SK-N-SH treated with all-trans-retinoic acid at 6 μM for 48 hours (cell line): ENCODE measurements at regions not wholly inside any gene's neighbourhood (a gene's known extent, or its start where the extent isn't known, plus 50 kb on each side); places are given as distances from the start of the nearest gene placed in this dataset.

Experiments used
- ATAC-seq: fragments of 200-7000 bp; cut with Tn5 transposase; 3 replicates; pipeline ENCODE4 v1.9.1; 2020; ENCODE audit warnings: mild to moderate bottlenecking, moderate library complexity
- ARNTL ChIP-seq: fragments of 450-650 bp; formaldehyde crosslinking; IDR thresholded peaks from 2 replicates; pipeline ENCODE4 v1.5.0; 2020; ENCODE audit warnings: low read depth, mild to moderate bottlenecking, moderate library complexity, borderline replicate concordance
- CSDC2 ChIP-seq: fragments of 250-450 bp; sonication (Bioruptor Pico); IDR thresholded peaks from 2 replicates; pipeline ENCODE4 v1.5.0; 2020; ENCODE audit warnings: mild to moderate bottlenecking, moderate library complexity
- ESRRG ChIP-seq: fragments of 250-450 bp; sonication (Bioruptor Pico); IDR thresholded peaks from 2 replicates; pipeline ENCODE4 v1.6.1; 2021; ENCODE audit warnings: mild to moderate bottlenecking
- GLIS3 ChIP-seq: fragments of 250-450 bp; sonication (Bioruptor Pico); IDR thresholded peaks from 2 replicates; pipeline ENCODE4 v1.5.0; 2020; ENCODE audit warnings: mild to moderate bottlenecking, moderate library complexity
- PPARA ChIP-seq: fragments of 250-450 bp; sonication (Bioruptor Pico); IDR thresholded peaks from 2 replicates; pipeline ENCODE4 v1.5.0; 2020; ENCODE audit warnings: mild to moderate bottlenecking, borderline replicate concordance
- RARB ChIP-seq: fragments of 250-450 bp; sonication (Bioruptor Pico); IDR thresholded peaks from 2 replicates; pipeline ENCODE4 v1.8.0; 2021; ENCODE audit warnings: mild to moderate bottlenecking, moderate library complexity
- SNAI2 ChIP-seq: fragments of 250-450 bp; sonication (Bioruptor Pico); IDR thresholded peaks from 2 replicates; pipeline ENCODE4 v1.5.0; 2020; ENCODE audit warnings: mild to moderate bottlenecking, moderate library complexity
- TCF4 ChIP-seq: fragments of 250-450 bp; sonication (Bioruptor Pico); IDR thresholded peaks from 2 replicates; pipeline ENCODE4 v1.8.0; 2021; ENCODE audit warnings: mild to moderate bottlenecking, moderate library complexity, borderline replicate concordance
- TOX ChIP-seq: fragments of 250-450 bp; sonication (Bioruptor Pico); IDR thresholded peaks from 2 replicates; pipeline ENCODE4 v1.8.0; 2021; ENCODE audit warnings: mild to moderate bottlenecking, moderate library complexity, borderline replicate concordance
- ZFP30 ChIP-seq: fragments of 450-650 bp; formaldehyde crosslinking; IDR thresholded peaks from 2 replicates; pipeline ENCODE4 v1.5.0; 2022; ENCODE audit warnings: mild to moderate bottlenecking, moderate library complexity
- ZNF8 ChIP-seq: fragments of 450-650 bp; formaldehyde crosslinking; IDR thresholded peaks from 2 replicates; pipeline ENCODE4 v1.5.0; 2020; ENCODE audit warnings: mild to moderate bottlenecking, moderate library complexity
- TF ChIP-seq, protein P1 (sequence below): fragments of 250-450 bp; sonication (Bioruptor Pico); IDR thresholded peaks from 2 replicates; pipeline ENCODE4 v1.8.0; 2021; ENCODE audit warnings: low read depth, mild to moderate bottlenecking, moderate library complexity, borderline replicate concordance
- TF ChIP-seq, protein P2 (sequence below): fragments of 250-450 bp; sonication (Bioruptor Pico); IDR thresholded peaks from 2 replicates; pipeline ENCODE4 v1.8.0; 2020; ENCODE audit warnings: mild to moderate bottlenecking, moderate library complexity, borderline replicate concordance
- TF ChIP-seq, protein P3 (sequence below): fragments of 250-450 bp; sonication (Bioruptor Pico); IDR thresholded peaks from 2 replicates; pipeline ENCODE4 v1.5.0; 2020; ENCODE audit warnings: mild to moderate bottlenecking, moderate library complexity
- TF ChIP-seq, protein P4 (sequence below): fragments of 250-450 bp; sonication (Bioruptor Pico); IDR thresholded peaks from 2 replicates; pipeline ENCODE4 v1.5.1; 2020; ENCODE audit warnings: low read depth, mild to moderate bottlenecking, moderate library complexity

DNA sequence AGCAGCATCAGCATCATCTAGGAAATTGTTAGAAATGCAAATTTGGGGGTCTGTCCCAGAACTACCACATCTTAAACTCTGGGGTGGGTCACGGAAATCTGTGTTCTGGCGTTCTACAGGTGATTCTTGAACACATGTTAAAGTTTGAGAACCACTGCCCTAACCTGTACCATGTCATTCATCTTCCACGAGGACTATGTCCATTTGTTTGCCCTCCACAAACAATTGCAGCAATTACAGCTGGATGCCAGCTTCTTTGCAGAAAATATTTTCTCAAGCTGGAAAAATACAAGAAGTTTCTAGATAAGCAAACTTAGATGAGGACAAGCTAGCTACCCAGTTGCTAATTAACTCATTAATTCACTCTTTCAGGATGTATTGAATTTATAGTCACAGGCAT is 54.1 kb downstream of the MAFB start:
- no peak for TF ChIP-seq RARB (CRISPR knock-in tag)
- TF ChIP-seq ESRRG, result no peak
- TF ChIP-seq, protein P1, sequence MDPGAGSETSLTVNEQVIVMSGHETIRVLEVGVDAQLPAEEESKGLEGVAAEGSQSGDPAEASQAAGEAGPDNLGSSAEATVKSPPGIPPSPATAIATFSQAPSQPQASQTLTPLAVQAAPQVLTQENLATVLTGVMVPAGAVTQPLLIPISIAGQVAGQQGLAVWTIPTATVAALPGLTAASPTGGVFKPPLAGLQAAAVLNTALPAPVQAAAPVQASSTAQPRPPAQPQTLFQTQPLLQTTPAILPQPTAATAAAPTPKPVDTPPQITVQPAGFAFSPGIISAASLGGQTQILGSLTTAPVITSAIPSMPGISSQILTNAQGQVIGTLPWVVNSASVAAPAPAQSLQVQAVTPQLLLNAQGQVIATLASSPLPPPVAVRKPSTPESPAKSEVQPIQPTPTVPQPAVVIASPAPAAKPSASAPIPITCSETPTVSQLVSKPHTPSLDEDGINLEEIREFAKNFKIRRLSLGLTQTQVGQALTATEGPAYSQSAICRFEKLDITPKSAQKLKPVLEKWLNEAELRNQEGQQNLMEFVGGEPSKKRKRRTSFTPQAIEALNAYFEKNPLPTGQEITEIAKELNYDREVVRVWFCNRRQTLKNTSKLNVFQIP (CRISPR knock-in tag), result no peak
- TF ChIP-seq ZNF8 (CRISPR knock-in tag), result no peak
- TF ChIP-seq ZFP30 (CRISPR knock-in tag), result no peak
- TF ChIP-seq TOX (CRISPR knock-in tag), result no peak
- no peak for TF ChIP-seq CSDC2 (CRISPR knock-in tag)
- ATAC-seq, result no peak

DNA sequence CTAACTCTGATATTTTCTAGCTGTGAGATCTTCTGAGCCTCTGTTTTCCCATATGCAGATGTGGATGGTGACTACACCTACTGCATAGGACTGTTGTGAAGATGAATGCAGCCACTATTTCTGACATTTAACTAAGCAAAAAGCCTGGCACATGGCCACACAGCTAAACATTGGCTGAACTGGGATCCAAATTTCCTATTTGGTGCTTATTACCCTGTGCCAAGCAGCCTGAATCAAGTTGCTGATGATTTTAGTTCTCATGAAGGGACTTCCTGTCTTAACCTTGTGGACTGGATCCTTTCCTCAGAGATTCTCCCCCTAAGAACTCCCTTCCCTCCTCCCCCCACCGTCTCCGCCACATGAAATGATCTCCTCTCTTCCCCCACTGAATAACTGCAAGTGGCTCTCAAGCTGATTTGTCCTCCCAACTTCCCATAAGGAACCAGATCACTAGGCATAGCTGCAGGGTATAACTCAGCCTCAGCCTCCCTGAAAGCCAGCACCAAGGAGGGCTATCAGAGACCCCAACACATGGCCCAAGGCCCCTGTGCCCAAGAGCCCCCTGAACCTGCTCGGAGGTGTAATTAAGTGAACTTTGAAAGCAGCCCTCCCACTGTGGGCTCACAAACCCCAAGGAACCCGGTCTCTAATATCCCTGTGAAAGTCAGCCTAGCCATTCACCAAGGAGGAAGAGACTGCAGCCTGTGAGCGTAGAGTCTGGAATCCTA is 55.7 kb downstream of the MAFB start:
- no peak for ATAC-seq

DNA sequence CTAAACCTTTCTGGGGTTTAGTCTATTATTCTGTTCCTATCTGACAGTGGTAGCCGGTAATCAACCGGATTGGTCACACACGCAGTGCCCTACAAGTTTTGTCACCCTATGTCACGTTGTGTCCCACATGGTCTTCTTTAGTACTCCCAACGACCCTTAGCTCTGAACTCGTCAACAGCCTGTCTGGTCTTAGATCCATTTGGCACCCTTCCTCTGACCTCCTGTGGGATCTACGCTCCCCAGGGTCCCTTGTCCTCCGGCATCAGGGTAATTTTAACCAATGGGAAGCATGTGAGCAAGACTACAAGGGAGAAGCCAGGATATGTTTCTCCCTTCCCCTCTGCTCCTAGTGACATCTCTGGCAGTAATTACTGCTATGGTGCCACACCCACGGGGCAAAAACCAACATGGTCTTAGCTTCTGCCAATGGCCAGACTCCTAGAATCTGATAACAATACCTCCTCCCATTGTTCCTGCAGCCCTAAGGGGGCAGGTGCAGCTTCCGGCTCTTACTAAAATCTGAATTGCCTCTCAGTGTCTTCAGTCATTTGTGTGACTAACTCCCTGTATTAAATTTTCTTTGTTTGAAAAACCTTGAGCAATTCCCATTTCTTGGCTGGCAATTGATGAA is 56.6 kb downstream of the MAFB start:
- TF ChIP-seq GLIS3 (CRISPR knock-in tag), result no peak
- ATAC-seq, result no peak

More for the DNA sequence above, 55.7 kb downstream of the MAFB start:
- TF ChIP-seq PPARA (CRISPR knock-in tag) (no peak), ARNTL (no peak), TCF4 (CRISPR knock-in tag) (no peak)
- TF ChIP-seq, protein P2, sequence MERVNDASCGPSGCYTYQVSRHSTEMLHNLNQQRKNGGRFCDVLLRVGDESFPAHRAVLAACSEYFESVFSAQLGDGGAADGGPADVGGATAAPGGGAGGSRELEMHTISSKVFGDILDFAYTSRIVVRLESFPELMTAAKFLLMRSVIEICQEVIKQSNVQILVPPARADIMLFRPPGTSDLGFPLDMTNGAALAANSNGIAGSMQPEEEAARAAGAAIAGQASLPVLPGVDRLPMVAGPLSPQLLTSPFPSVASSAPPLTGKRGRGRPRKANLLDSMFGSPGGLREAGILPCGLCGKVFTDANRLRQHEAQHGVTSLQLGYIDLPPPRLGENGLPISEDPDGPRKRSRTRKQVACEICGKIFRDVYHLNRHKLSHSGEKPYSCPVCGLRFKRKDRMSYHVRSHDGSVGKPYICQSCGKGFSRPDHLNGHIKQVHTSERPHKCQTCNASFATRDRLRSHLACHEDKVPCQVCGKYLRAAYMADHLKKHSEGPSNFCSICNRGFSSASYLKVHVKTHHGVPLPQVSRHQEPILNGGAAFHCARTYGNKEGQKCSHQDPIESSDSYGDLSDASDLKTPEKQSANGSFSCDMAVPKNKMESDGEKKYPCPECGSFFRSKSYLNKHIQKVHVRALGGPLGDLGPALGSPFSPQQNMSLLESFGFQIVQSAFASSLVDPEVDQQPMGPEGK (CRISPR knock-in tag), result no peak
- TF ChIP-seq, protein P3, sequence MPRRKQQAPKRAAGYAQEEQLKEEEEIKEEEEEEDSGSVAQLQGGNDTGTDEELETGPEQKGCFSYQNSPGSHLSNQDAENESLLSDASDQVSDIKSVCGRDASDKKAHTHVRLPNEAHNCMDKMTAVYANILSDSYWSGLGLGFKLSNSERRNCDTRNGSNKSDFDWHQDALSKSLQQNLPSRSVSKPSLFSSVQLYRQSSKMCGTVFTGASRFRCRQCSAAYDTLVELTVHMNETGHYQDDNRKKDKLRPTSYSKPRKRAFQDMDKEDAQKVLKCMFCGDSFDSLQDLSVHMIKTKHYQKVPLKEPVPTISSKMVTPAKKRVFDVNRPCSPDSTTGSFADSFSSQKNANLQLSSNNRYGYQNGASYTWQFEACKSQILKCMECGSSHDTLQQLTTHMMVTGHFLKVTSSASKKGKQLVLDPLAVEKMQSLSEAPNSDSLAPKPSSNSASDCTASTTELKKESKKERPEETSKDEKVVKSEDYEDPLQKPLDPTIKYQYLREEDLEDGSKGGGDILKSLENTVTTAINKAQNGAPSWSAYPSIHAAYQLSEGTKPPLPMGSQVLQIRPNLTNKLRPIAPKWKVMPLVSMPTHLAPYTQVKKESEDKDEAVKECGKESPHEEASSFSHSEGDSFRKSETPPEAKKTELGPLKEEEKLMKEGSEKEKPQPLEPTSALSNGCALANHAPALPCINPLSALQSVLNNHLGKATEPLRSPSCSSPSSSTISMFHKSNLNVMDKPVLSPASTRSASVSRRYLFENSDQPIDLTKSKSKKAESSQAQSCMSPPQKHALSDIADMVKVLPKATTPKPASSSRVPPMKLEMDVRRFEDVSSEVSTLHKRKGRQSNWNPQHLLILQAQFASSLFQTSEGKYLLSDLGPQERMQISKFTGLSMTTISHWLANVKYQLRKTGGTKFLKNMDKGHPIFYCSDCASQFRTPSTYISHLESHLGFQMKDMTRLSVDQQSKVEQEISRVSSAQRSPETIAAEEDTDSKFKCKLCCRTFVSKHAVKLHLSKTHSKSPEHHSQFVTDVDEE (CRISPR knock-in tag), result no peak
- TF ChIP-seq, protein P4, sequence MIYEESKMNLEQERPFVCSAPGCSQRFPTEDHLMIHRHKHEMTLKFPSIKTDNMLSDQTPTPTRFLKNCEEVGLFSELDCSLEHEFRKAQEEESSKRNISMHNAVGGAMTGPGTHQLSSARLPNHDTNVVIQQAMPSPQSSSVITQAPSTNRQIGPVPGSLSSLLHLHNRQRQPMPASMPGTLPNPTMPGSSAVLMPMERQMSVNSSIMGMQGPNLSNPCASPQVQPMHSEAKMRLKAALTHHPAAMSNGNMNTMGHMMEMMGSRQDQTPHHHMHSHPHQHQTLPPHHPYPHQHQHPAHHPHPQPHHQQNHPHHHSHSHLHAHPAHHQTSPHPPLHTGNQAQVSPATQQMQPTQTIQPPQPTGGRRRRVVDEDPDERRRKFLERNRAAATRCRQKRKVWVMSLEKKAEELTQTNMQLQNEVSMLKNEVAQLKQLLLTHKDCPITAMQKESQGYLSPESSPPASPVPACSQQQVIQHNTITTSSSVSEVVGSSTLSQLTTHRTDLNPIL (CRISPR knock-in tag), result no peak
- TF ChIP-seq, all 23 proteins: peak for 0

DNA sequence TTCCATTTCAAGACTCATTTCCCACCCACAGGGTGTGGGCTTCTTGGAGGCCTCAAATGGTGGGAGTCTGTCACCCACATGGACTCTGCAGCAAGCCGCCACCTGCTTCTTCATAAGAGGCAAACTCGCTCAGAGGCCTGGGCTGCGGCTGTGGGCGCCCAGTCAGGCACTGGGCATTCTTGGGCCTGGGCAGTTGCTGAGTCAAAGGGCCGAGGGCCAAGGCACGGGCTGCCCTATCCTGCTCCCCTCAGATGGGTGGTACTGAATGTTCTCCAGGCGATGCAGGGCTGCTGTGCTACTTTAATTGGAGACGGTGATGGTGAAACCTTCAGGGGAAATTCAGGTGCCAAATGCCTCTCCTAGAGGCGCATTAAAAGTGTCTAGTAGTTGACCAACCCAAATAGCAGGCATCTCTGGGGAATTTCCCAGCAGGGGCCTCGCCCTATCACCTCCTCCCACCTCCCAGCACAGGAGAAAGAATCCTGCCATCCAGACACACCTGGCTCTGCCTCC is 57.9 kb downstream of the MAFB start:
- ATAC-seq, result no peak
- TF ChIP-seq GLIS3 (CRISPR knock-in tag), result no peak
- TF ChIP-seq, protein P1 (CRISPR knock-in tag), result no peak
- no peak for TF ChIP-seq ZNF8 (CRISPR knock-in tag)
- no peak for TF ChIP-seq SNAI2
- TF ChIP-seq PPARA (CRISPR knock-in tag), result no peak
- TF ChIP-seq, all 23 proteins: peak for 0
